ENCODE measurements at regions not wholly inside any gene's neighbourhood (a gene's known extent, or its start where the extent isn't known, plus 50 kb on each side); places are given as distances from the start of the nearest gene placed in this dataset.

GRCh38 chr7:142353147-142354060 is 95.5 kb upstream of the PRSS58 start:
- no peak for TF ChIP-seq POLR2AphosphoS5 (IDR thresholded peaks at IDR 0.05; ENCODE audit: borderline replicate concordance, low read depth, low read length)
- no peak for TF ChIP-seq EZH2 (IDR thresholded peaks at IDR 0.05)
- no peak for TF ChIP-seq FOXP2 (optimal IDR thresholded peaks at IDR 0.05; ENCODE audit: control extremely low read depth, extremely low read length, insufficient read depth)

Data from SK-N-MC (cell line).